H9 (cell line): ENCODE measurements at regions not wholly inside any gene's neighbourhood (a gene's known extent, or its start where the extent isn't known, plus 50 kb on each side); places are given as distances from the start of the nearest gene placed in this dataset.

Source experiments
- DNase-seq: peaks from one replicate; pipeline ENCODE4 v3.0.0-alpha.2; 2017
- H2AFZ ChIP-seq: one replicate; pipeline ENCODE4 v1.6.1; 2013; ENCODE audit warnings: mild to moderate bottlenecking, low read length, control low read depth, moderate library complexity
- H2AK5ac ChIP-seq: 2 replicates; pipeline ENCODE4 v1.6.1; 2013; ENCODE audit warnings: low read length, control low read depth, mixed read lengths; ENCODE audit not compliant: insufficient read length
- H2BK120ac ChIP-seq: one replicate; pipeline ENCODE4 v1.6.1; 2013; ENCODE audit warnings: low read depth, mild to moderate bottlenecking, low read length, control low read depth, inconsistent platforms; ENCODE audit not compliant: poor library complexity, severe bottlenecking
- H2BK12ac ChIP-seq: 2 replicates; pipeline ENCODE4 v1.6.1; 2013; ENCODE audit warnings: low read length, control low read depth, mixed read lengths, low read depth; ENCODE audit not compliant: insufficient read length
- H2BK15ac ChIP-seq: 2 replicates; pipeline ENCODE4 v1.6.1; 2013; ENCODE audit warnings: low read depth, low read length, control low read depth
- H2BK20ac ChIP-seq: one replicate; pipeline ENCODE4 v1.6.1; 2013; ENCODE audit warnings: low read depth, mild to moderate bottlenecking, low read length, control low read depth, inconsistent platforms; ENCODE audit not compliant: poor library complexity, severe bottlenecking
- H2BK5ac ChIP-seq: 2 replicates; pipeline ENCODE4 v1.6.1; 2013; ENCODE audit warnings: low read length, control low read depth, mixed read lengths; ENCODE audit not compliant: insufficient read length
- H3K14ac ChIP-seq: 2 replicates; pipeline ENCODE4 v1.6.1; 2013; ENCODE audit warnings: low read length, control low read depth; ENCODE audit not compliant: insufficient read depth
- H3K18ac ChIP-seq: 2 replicates; pipeline ENCODE4 v1.6.1; 2013; ENCODE audit warnings: low read depth, mild to moderate bottlenecking, mixed read lengths, low read length, control low read depth; ENCODE audit not compliant: insufficient read length
- H3K23ac ChIP-seq: 2 replicates; pipeline ENCODE4 v1.6.1; 2013; ENCODE audit warnings: low read length, control low read depth, mixed read lengths, low read depth; ENCODE audit not compliant: insufficient read length
- H3K23me2 ChIP-seq: 2 replicates; pipeline ENCODE4 v1.6.1; 2013; ENCODE audit warnings: low read depth, mild to moderate bottlenecking, mixed read lengths, low read length, control low read depth; ENCODE audit not compliant: insufficient read length, poor library complexity, severe bottlenecking
- H3K27ac ChIP-seq: 2 replicates; pipeline ENCODE4 v1.5.1; 2013; ENCODE audit warnings: low read length, control low read depth, mixed read lengths, low read depth; ENCODE audit not compliant: insufficient read length
- H3K27me3 ChIP-seq: 2 replicates; pipeline ENCODE4 v1.6.1; 2013; ENCODE audit warnings: low read length, control low read depth, inconsistent platforms; ENCODE audit not compliant: insufficient read depth
- H3K4ac ChIP-seq: 2 replicates; pipeline ENCODE4 v1.6.1; 2013; ENCODE audit warnings: low read depth, mild to moderate bottlenecking, control low read depth, inconsistent platforms, low read length, moderate library complexity
- H3K4me1 ChIP-seq: 2 replicates; pipeline ENCODE4 v1.6.1; 2013; ENCODE audit warnings: low read length, control low read depth, inconsistent platforms; ENCODE audit not compliant: insufficient read depth
- H3K4me2 ChIP-seq: 2 replicates; pipeline ENCODE4 v1.6.1; 2013; ENCODE audit warnings: low read length, control low read depth, mixed read lengths; ENCODE audit not compliant: insufficient read length, insufficient read depth
- H3K56ac ChIP-seq: 2 replicates; pipeline ENCODE4 v1.6.1; 2013; ENCODE audit warnings: low read depth, mild to moderate bottlenecking, mixed read lengths, low read length, control low read depth; ENCODE audit not compliant: insufficient read length
- H3K79me1 ChIP-seq: 2 replicates; pipeline ENCODE4 v1.6.1; 2013; ENCODE audit warnings: low read depth, mild to moderate bottlenecking, moderate library complexity, low read length, control low read depth, inconsistent platforms; ENCODE audit not compliant: insufficient read depth, poor library complexity, severe bottlenecking
- H3K79me2 ChIP-seq: 2 replicates; pipeline ENCODE4 v1.6.1; 2013; ENCODE audit warnings: low read length, control low read depth, inconsistent platforms; ENCODE audit not compliant: insufficient read depth
- H3K9ac ChIP-seq: 2 replicates; pipeline ENCODE4 v1.6.1; 2013; ENCODE audit warnings: low read length, control low read depth, mixed read lengths; ENCODE audit not compliant: insufficient read length; ENCODE audit errors: extremely low read depth
- H3K9me3 ChIP-seq: one replicate; pipeline ENCODE4 v1.6.1; 2013; ENCODE audit warnings: low read depth, low read length, inconsistent platforms; ENCODE audit not compliant: control insufficient read depth
- H3T11ph ChIP-seq: one replicate; pipeline ENCODE4 v1.6.1; 2013; ENCODE audit warnings: mild to moderate bottlenecking, low read length, control low read depth, inconsistent platforms
- H4K20me1 ChIP-seq: one replicate; pipeline ENCODE4 v1.6.1; 2013; ENCODE audit not compliant: control insufficient read depth, insufficient read length, insufficient read depth
- H4K5ac ChIP-seq: 2 replicates; pipeline ENCODE4 v1.6.1; 2013; ENCODE audit warnings: low read depth, mild to moderate bottlenecking, mixed read lengths, low read length, control low read depth; ENCODE audit not compliant: insufficient read length
- H4K8ac ChIP-seq: replicated peaks from 2 replicates; pipeline ENCODE4 v1.6.1; 2013; ENCODE audit warnings: low read length, control low read depth, mixed read lengths, low read depth; ENCODE audit not compliant: insufficient read length
- H4K91ac ChIP-seq: 2 replicates; pipeline ENCODE4 v1.6.1; 2013; ENCODE audit warnings: low read depth, mild to moderate bottlenecking, moderate library complexity, mixed read lengths, low read length, control low read depth; ENCODE audit not compliant: insufficient read length
- H3K27ac Mint-ChIP-seq, 3 experiments: 2 replicates in 2 of 3; 3 replicates in 1 of 3; pipeline ENCODE4 v1.8.0; 2020 to 2021; ENCODE audit warnings: mixed read lengths in 3 of 3, mild to moderate bottlenecking in 1 of 3, moderate library complexity in 1 of 3
- H3K27me3 Mint-ChIP-seq: 2 replicates; pipeline ENCODE4 v1.8.0; 2021; ENCODE audit warnings: low read depth, mild to moderate bottlenecking, moderate library complexity, mixed read lengths
- H3K36me3 Mint-ChIP-seq, 3 experiments: 2 replicates in 2 of 3; 3 replicates in 1 of 3; pipeline ENCODE4 v1.8.0; 2020 to 2021; ENCODE audit warnings: low read depth in 3 of 3, mixed read lengths in 3 of 3; ENCODE audit not compliant: insufficient read depth in 1 of 3
- H3K4me1 Mint-ChIP-seq, 2 experiments: 2 replicates each; pipeline ENCODE4 v1.8.0; 2020; ENCODE audit warnings: mixed read lengths in 2 of 2
- H3K4me3 Mint-ChIP-seq, 2 experiments: 2 replicates in 1 of 2; 3 replicates in 1 of 2; pipeline ENCODE4 v1.8.0; 2020 to 2021; ENCODE audit warnings: mild to moderate bottlenecking in 2 of 2, mixed read lengths in 2 of 2, moderate library complexity in 1 of 2
- H3K9me3 Mint-ChIP-seq, 2 experiments: 2 replicates in 1 of 2; 3 replicates in 1 of 2; pipeline ENCODE4 v1.8.0; 2020; ENCODE audit warnings: mild to moderate bottlenecking in 2 of 2, mixed read lengths in 2 of 2, moderate library complexity in 1 of 2
- CTCF ChIP-seq: fragments of 200-600 bp; sonication (generic); conservative IDR thresholded peaks from 3 replicates; pipeline ENCODE4 v1.8.0; 2021; ENCODE audit warnings: antibody characterized with exemption, mild to moderate bottlenecking
- WGBS: extraction: QIAGEN DNeasy Blood & Tissue Kit; methylation state at CpG from one replicate; pipeline ENCODE4 v1.1.7; 2013; ENCODE audit warnings: missing lambda C conversion rate, low lambda C conversion rate, mixed read lengths; ENCODE audit not compliant: insufficient read length; ENCODE audit errors: extremely low coverage; 5-methylcytosine and 5-hydroxymethylcytosine counted together

- H3K56ac ChIP-seq: no peak overlapping the region
Measured at GRCh38 chr4:162770761-162771490, 395.8 kb downstream of the NAF1 start.

More at GRCh38 chr4:162770761-162771490, 395.8 kb downstream of the NAF1 start:
- Histone ChIP-seq H3K18ac (no peak overlapping the region), H2AK5ac (no peak overlapping the region), H3K14ac (no peak overlapping the region), H3T11ph (no peak overlapping the region), H4K91ac (no peak overlapping the region), H3K23ac (no peak overlapping the region), H3K9ac (no peak overlapping the region), H3K4ac (no peak overlapping the region), H3K27me3 (no peaks in the 10 kb centered on the region), H3K4me2 (no peak overlapping the region), H2BK20ac (no peak overlapping the region), H2AFZ (no peak overlapping the region), H2BK12ac (no peak overlapping the region), H4K20me1 (no peaks in the 10 kb centered on the region), H3K79me1 (no peaks in the 10 kb centered on the region), H2BK15ac (no peak overlapping the region), H3K23me2 (no peaks in the 10 kb centered on the region), H4K8ac (no peak overlapping the region), H2BK5ac (no peak overlapping the region), H3K9me3 (no peaks in the 10 kb centered on the region), H3K4me1 (no peaks in the 10 kb centered on the region), H3K27ac (no peak overlapping the region), H2BK120ac (no peak overlapping the region), H3K79me2 (no peaks in the 10 kb centered on the region), H4K5ac (no peak overlapping the region)
- DNase-seq: no peak
- Mint-ChIP-seq H3K27ac (no peak overlapping the region), H3K27me3 (no peaks in the 10 kb centered on the region), H3K4me1 (no peaks in the 10 kb centered on the region), H3K4me3 (no peak overlapping the region), H3K9me3 (no peaks in the 10 kb centered on the region), H3K36me3 (no peaks in the 10 kb centered on the region)
- no CpG with 5 or more reads among the region's 1 CpG for WGBS
- TF ChIP-seq CTCF: no peak
